Frontal cortex (tissue), 3 donors: ENCODE measurements at regions not wholly inside any gene's neighbourhood (a gene's known extent, or its start where the extent isn't known, plus 50 kb on each side); places are given as distances from the start of the nearest gene placed in this dataset.
"Not testable (repeated sequence)": the region's sequence is repeated elsewhere in the genome, so short reads cannot be mapped to it uniquely, and the experiment has no call there.

Experiments used
- DNase-seq, 2 donors: peaks; one replicate each; pipeline ENCODE4 v3.0.0; 2012; ENCODE audit warnings: low spot score in 2 of 2
- FAIRE-seq: peaks from 2 replicates; lab custom pipeline; 2012; peaks lifted over from hg19 to GRCh38; lab: Jason Lieb, UNC
- donor health status: control.
- donor health status: control.
- donor health status: control.

GRCh38 chr7:84757761-84758160 lies 429.1 kb downstream of the SEMA3D start:
- DNase-seq (no peak), FAIRE-seq (no peak)

GRCh38 chr7:84746353-84746752 lies 440.5 kb downstream of the SEMA3D start:
- no peak for FAIRE-seq
- DNase-seq, result no peak

- DNase-seq, result no peak
- FAIRE-seq, result no peak
These were observed 442.5 kb downstream of the SEMA3D start for GRCh38 chr7:84744385-84744784.

- FAIRE-seq (no peak), DNase-seq (no peak)
These were observed 448.2 kb downstream of the SEMA3D start for GRCh38 chr7:84738583-84739150.

- DNase-seq (no peak), FAIRE-seq (no peak)
These were observed 451.2 kb downstream of the SEMA3D start for GRCh38 chr7:84735677-84736076.

- FAIRE-seq, result no peak
These were observed 451.8 kb downstream of the SEMA3D start for GRCh38 chr7:84735011-84735410.

GRCh38 chr7:84733976-84734375 lies 452.9 kb downstream of the SEMA3D start:
- FAIRE-seq, DNase-seq: not testable (repeated sequence)

More at GRCh38 chr7:84735011-84735410, 451.8 kb downstream of the SEMA3D start:
- no peak for DNase-seq

- FAIRE-seq, DNase-seq: not testable (repeated sequence)
These were observed 456.0 kb downstream of the SEMA3D start for GRCh38 chr7:84730864-84731263.

- FAIRE-seq (no peak), DNase-seq (no peak)
These were observed 457.6 kb downstream of the SEMA3D start for GRCh38 chr7:84729284-84729683.

GRCh38 chr7:84722734-84723133 lies 464.1 kb downstream of the SEMA3D start:
- FAIRE-seq (no peak), DNase-seq (no peak)

- FAIRE-seq, result no peak
- DNase-seq, result no peak
These were observed 464.8 kb downstream of the SEMA3D start for GRCh38 chr7:84722086-84722485.

GRCh38 chr7:84720456-84721097 lies 466.3 kb downstream of the SEMA3D start:
- no peak for DNase-seq
- no peak for FAIRE-seq

- FAIRE-seq (no peak), DNase-seq (no peak)
These were observed 472.1 kb downstream of the SEMA3D start for GRCh38 chr7:84714765-84715164.

GRCh38 chr7:84712374-84713121 lies 474.3 kb downstream of the SEMA3D start:
- no peak for FAIRE-seq

GRCh38 chr7:84710538-84710937 lies 476.3 kb downstream of the SEMA3D start:
- DNase-seq, FAIRE-seq: not testable (repeated sequence)

More at GRCh38 chr7:84712374-84713121, 474.3 kb downstream of the SEMA3D start:
- no peak for DNase-seq

GRCh38 chr7:84705706-84706105 lies 481.1 kb downstream of the SEMA3D start:
- DNase-seq (no peak), FAIRE-seq (no peak)

- DNase-seq, result no peak
- FAIRE-seq, result no peak
These were observed 481.8 kb downstream of the SEMA3D start for GRCh38 chr7:84705079-84705478.

GRCh38 chr7:84704380-84704779 lies 482.5 kb downstream of the SEMA3D start:
- FAIRE-seq (no peak), DNase-seq (no peak)

GRCh38 chr7:84701524-84702306 lies 485.1 kb downstream of the SEMA3D start:
- no peak for DNase-seq
- FAIRE-seq, result no peak
